Panc1 (cell line): ENCODE measurements at regions not wholly inside any gene's neighbourhood (a gene's known extent, or its start where the extent isn't known, plus 50 kb on each side); places are given as distances from the start of the nearest gene placed in this dataset.

Experiments
- ATAC-seq: fragments of 200-7000 bp; cut with Tn5 transposase; 2 replicates; pipeline ENCODE4 v1.9.1; 2020; ENCODE audit warnings: mild to moderate bottlenecking, moderate library complexity
- BruUV-seq: library from RNA; stranded (reverse); fragments of 400-500 nt; replicated peaks from 2 replicates; lab custom pipeline; 2021; lab: Mats Ljungman, UMichigan
- CTCF ChIA-PET: fragments of 300-600 bp; sonication (Branson Sonifier 250); formaldehyde crosslinking; loops from one replicate; lab custom pipeline; 2022; ENCODE audit warnings: antibody characterized with exemption; lab: Charles Lee
- POLR2A ChIA-PET: fragments of 300-600 bp; sonication (Branson Sonifier 250); formaldehyde crosslinking; loops from one replicate; lab custom pipeline; 2022; ENCODE audit warnings: antibody characterized with exemption; lab: Charles Lee
- DNase-seq: peaks from one replicate; pipeline ENCODE4 v3.0.0-alpha.2; 2010; ENCODE audit warnings: low read depth, low spot score
- H3K27ac ChIP-seq: 2 replicates; pipeline ENCODE4 v1.5.1; 2011; ENCODE audit warnings: mild to moderate bottlenecking, low read length, inconsistent platforms
- H3K27me3 ChIP-seq: fragments of 200-500 bp; sonication (Bioruptor generic); 2 replicates; pipeline ENCODE4 v1.6.0; 2014; ENCODE audit warnings: low read length, inconsistent platforms; ENCODE audit not compliant: control insufficient read depth, insufficient read depth
- H3K36me3 ChIP-seq: fragments of 200-500 bp; sonication (Bioruptor generic); 2 replicates; pipeline ENCODE4 v1.5.1; 2014; ENCODE audit warnings: inconsistent platforms, mild to moderate bottlenecking, low read length, moderate library complexity; ENCODE audit not compliant: control insufficient read depth, insufficient read depth
- H3K4me1 ChIP-seq: 2 replicates; pipeline ENCODE4 v1.5.1; 2011; ENCODE audit warnings: inconsistent platforms, mild to moderate bottlenecking, low read length, moderate library complexity; ENCODE audit not compliant: control insufficient read depth, insufficient read depth
- H3K4me3 ChIP-seq, 2 experiments: 2 replicates each; pipeline ENCODE4 v1.5.1; 2011 to 2012; ENCODE audit warnings: low read depth in 2 of 2, low read length in 2 of 2, mild to moderate bottlenecking in 2 of 2, inconsistent platforms in 1 of 2, moderate library complexity in 1 of 2
- H3K9me3 ChIP-seq: fragments of 200-500 bp; sonication (Bioruptor generic); 2 replicates; pipeline ENCODE4 v1.5.1; 2014; ENCODE audit warnings: low read depth, mild to moderate bottlenecking, inconsistent platforms, low read length, moderate library complexity; ENCODE audit not compliant: control insufficient read depth, insufficient read depth
- POLR2AphosphoS5 ChIP-seq: IDR thresholded peaks from 2 replicates; pipeline ENCODE4 v1.6.1; 2012; ENCODE audit warnings: mild to moderate bottlenecking, low read depth, low read length, moderate library complexity
- REST ChIP-seq, 2 experiments: IDR thresholded peaks; 2 replicates each; pipeline ENCODE4 v1.6.1; 2011 to 2012; ENCODE audit warnings: low read depth in 2 of 2, control low read depth in 1 of 2, low read length in 1 of 2, mild to moderate bottlenecking in 1 of 2, moderate library complexity in 1 of 2; ENCODE audit not compliant: insufficient read depth in 1 of 2
- SIN3A ChIP-seq: IDR thresholded peaks from 2 replicates; pipeline ENCODE4 v1.6.1; 2012; ENCODE audit warnings: low read depth, mild to moderate bottlenecking, low read length, moderate library complexity, borderline replicate concordance; ENCODE audit not compliant: insufficient read depth
- TCF7L2 ChIP-seq: IDR thresholded peaks from 2 replicates; pipeline ENCODE4 v1.6.1; 2011; ENCODE audit warnings: mild to moderate bottlenecking, low read depth, low read length, inconsistent platforms
- in situ Hi-C: cut with HindIII; loops from 2 replicates; pipeline ENCODE4 v1.10.0; 2016; ENCODE audit warnings: low sequenced_read_pairs, low pct_unique_long_range_greater_than_20kb
- intact Hi-C: fragments of 100-400 bp; cut with micrococcal nuclease; formaldehyde crosslinking; loops from one replicate; pipeline ENCODE4 v1.10.0; 2022; ENCODE audit not compliant: unreplicated experiment
- TF ChIP-seq, protein P1 (sequence below): fragments of 450-650 bp; IDR thresholded peaks from 2 replicates; pipeline ENCODE4 v1.5.1; 2017; ENCODE audit warnings: mild to moderate bottlenecking

- TF ChIP-seq, protein P1, sequence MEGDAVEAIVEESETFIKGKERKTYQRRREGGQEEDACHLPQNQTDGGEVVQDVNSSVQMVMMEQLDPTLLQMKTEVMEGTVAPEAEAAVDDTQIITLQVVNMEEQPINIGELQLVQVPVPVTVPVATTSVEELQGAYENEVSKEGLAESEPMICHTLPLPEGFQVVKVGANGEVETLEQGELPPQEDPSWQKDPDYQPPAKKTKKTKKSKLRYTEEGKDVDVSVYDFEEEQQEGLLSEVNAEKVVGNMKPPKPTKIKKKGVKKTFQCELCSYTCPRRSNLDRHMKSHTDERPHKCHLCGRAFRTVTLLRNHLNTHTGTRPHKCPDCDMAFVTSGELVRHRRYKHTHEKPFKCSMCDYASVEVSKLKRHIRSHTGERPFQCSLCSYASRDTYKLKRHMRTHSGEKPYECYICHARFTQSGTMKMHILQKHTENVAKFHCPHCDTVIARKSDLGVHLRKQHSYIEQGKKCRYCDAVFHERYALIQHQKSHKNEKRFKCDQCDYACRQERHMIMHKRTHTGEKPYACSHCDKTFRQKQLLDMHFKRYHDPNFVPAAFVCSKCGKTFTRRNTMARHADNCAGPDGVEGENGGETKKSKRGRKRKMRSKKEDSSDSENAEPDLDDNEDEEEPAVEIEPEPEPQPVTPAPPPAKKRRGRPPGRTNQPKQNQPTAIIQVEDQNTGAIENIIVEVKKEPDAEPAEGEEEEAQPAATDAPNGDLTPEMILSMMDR, result no peak
- no peak for TF ChIP-seq SIN3A
- no peak for TF ChIP-seq REST (IDR thresholded peaks at IDR 0.05; ENCODE audit: insufficient read depth in 1 of 2, low read depth in 2 of 2, low read length in 1 of 2)
- TF ChIP-seq POLR2AphosphoS5, result no peak
- TF ChIP-seq TCF7L2, result no peak
- H3K27ac ChIP-seq, result no peak overlapping the region
- H3K27me3 ChIP-seq, result no peaks in the 10 kb centered on the region
- intact Hi-C loops (no loop called here), in situ Hi-C loops (no loop called here)
- H3K4me1 ChIP-seq, result no peaks in the 10 kb centered on the region
- no peak for DNase-seq
- CTCF ChIA-PET, result no interaction called here
- H3K9me3 ChIP-seq, result no peaks in the 10 kb centered on the region
- POLR2A ChIA-PET, result no interaction called here
- H3K36me3 ChIP-seq, result no peaks in the 10 kb centered on the region
- no TSS peak for BruUV-seq
- ATAC-seq, result no peak
- H3K4me3 ChIP-seq, result no peak overlapping the region
Observed at GRCh38 chr19:29029268-29029958, 183.5 kb downstream of the UQCRFS1 start.

GRCh38 chr19:29022599-29022998 lies 190.4 kb downstream of the UQCRFS1 start:
- POLR2A ChIA-PET, result no interaction called here
- CTCF ChIA-PET, result no interaction called here
- BruUV-seq, result no TSS peak
- no peak for TF ChIP-seq POLR2AphosphoS5
- no peak for TF ChIP-seq REST (IDR thresholded peaks at IDR 0.05; ENCODE audit: insufficient read depth in 1 of 2, low read depth in 2 of 2, low read length in 1 of 2)
- TF ChIP-seq TCF7L2, result no peak
- TF ChIP-seq, protein P1, result no peak
- no peak for TF ChIP-seq SIN3A
- no peaks in the 10 kb centered on the region for H3K4me1 ChIP-seq
- H3K27me3 ChIP-seq, result no peaks in the 10 kb centered on the region; the same call in 1 of the 2 replicates
- H3K36me3 ChIP-seq, result no peaks in the 10 kb centered on the region
- DNase-seq (no peak), ATAC-seq (no peak)
- no peaks in the 10 kb centered on the region for H3K9me3 ChIP-seq
- in situ Hi-C loops, result no loop called here
- intact Hi-C loops, result no loop called here
- H3K4me3 ChIP-seq, result no peak overlapping the region
- no peak overlapping the region for H3K27ac ChIP-seq
